Lung (tissue), 11 donors: ENCODE measurements at regions not wholly inside any gene's neighbourhood (a gene's known extent, or its start where the extent isn't known, plus 50 kb on each side); places are given as distances from the start of the nearest gene placed in this dataset.

Experiments
- ATAC-seq: fragments of 200-7000 bp; cut with Tn5 transposase; one replicate; pipeline ENCODE4 v1.9.1; 2020; ENCODE audit warnings: moderate number of reproducible peaks; ENCODE audit not compliant: insufficient read depth, low FRiP score
- DNase-seq, 3 donors: peaks; one replicate each; pipeline ENCODE4 v3.0.0-alpha.2; 2013 to 2017
- H3K27ac ChIP-seq, 2 donors: one replicate each; pipeline ENCODE4 v1.5.1; 2013; ENCODE audit warnings: mild to moderate bottlenecking in 2 of 2, moderate library complexity in 2 of 2, control low read depth in 1 of 2, inconsistent platforms in 1 of 2, low read depth in 1 of 2, low read length in 1 of 2
- H3K27me3 ChIP-seq, 3 donors: one replicate each; pipeline ENCODE4 v1.5.1; 2013; ENCODE audit warnings: low read length in 2 of 3; ENCODE audit not compliant: control insufficient read depth in 3 of 3, insufficient read depth in 3 of 3
- H3K36me3 ChIP-seq, 4 donors: one replicate each; pipeline ENCODE4 v1.5.1; 2013; ENCODE audit warnings: low read length in 4 of 4, mild to moderate bottlenecking in 1 of 4, moderate library complexity in 1 of 4; ENCODE audit not compliant: control insufficient read depth in 4 of 4, insufficient read depth in 4 of 4
- H3K4me1 ChIP-seq, 5 donors: one replicate each; pipeline ENCODE4 v1.5.1; 2013; ENCODE audit warnings: low read length in 5 of 5, mild to moderate bottlenecking in 2 of 5, moderate library complexity in 1 of 5; ENCODE audit not compliant: control insufficient read depth in 5 of 5, insufficient read depth in 5 of 5
- H3K4me3 ChIP-seq: one replicate; pipeline ENCODE4 v1.5.1; 2013; ENCODE audit warnings: mild to moderate bottlenecking, control low read depth, moderate library complexity
- H3K9ac ChIP-seq, 2 donors: one replicate each; pipeline ENCODE4 v1.5.1; 2013; ENCODE audit warnings: low read length in 2 of 2, control low read depth in 1 of 2; ENCODE audit not compliant: insufficient read depth in 1 of 2
- H3K9me3 ChIP-seq, 4 donors: one replicate each; pipeline ENCODE4 v1.5.1; 2013; ENCODE audit warnings: low read length in 3 of 4, mild to moderate bottlenecking in 1 of 4, moderate library complexity in 1 of 4; ENCODE audit not compliant: control insufficient read depth in 4 of 4, insufficient read depth in 3 of 4
- CTCF ChIP-seq: IDR thresholded peaks from 2 replicates; pipeline ENCODE4 v1.5.1; 2012; ENCODE audit warnings: mild to moderate bottlenecking; ENCODE audit errors: control extremely low read depth, extremely low read depth
- WGBS, 2 donors: extraction: QIAGEN DNeasy Blood & Tissue Kit; methylation state at CpG; one replicate each; pipeline ENCODE4 v1.1.7; 2013; 5-methylcytosine and 5-hydroxymethylcytosine counted together
- donor health status: control.
- donor health status: control.
- donor health status: Bipolar disorder and iron deficiency.
- donor health status: healthy.
- donor health status: DM: yes; HTN: yes; CAD: no.

GRCh38 chr10:3523309-3524050 is 261.5 kb downstream of the KLF6 start:
- no peaks in the 10 kb centered on the region for H3K27me3 ChIP-seq
- no peaks in the 10 kb centered on the region for H3K36me3 ChIP-seq
- H3K4me1 ChIP-seq, result no peaks in the 10 kb centered on the region
- H3K9ac ChIP-seq, result no peak overlapping the region
- H3K27ac ChIP-seq, result no peak overlapping the region
- 90 to 96% methylated on average over 13 of the region's 13 CpGs for WGBS, 2 donors
- TF ChIP-seq CTCF, result no peak
- peaks cover 0 to 2% (median 0%) of the 10 kb centered on the region in 4 donors for H3K9me3 ChIP-seq
- H3K4me3 ChIP-seq, result no peak overlapping the region
- no peak for ATAC-seq
- DNase-seq, result no peak

GRCh38 chr10:3516923-3517255 is 268.1 kb downstream of the KLF6 start:
- no peak for ATAC-seq

GRCh38 chr10:3516234-3516922 is 268.6 kb downstream of the KLF6 start:
- Histone ChIP-seq H3K27me3 (no peaks in the 10 kb centered on the region), H3K4me1 (no peaks in the 10 kb centered on the region), H3K9me3 (no peaks in the 10 kb centered on the region), H3K4me3 (no peak overlapping the region), H3K9ac (no peak overlapping the region), H3K27ac (no peak overlapping the region), H3K36me3 (no peaks in the 10 kb centered on the region)
- TF ChIP-seq CTCF, result no peak
- 73 to 85% methylated on average over 14 of the region's 14 CpGs for WGBS, 2 donors
- no peak for DNase-seq
- ATAC-seq, result no peak

More at GRCh38 chr10:3516923-3517255, 268.1 kb downstream of the KLF6 start:
- Histone ChIP-seq H3K36me3 (no peaks in the 10 kb centered on the region), H3K27ac (no peak overlapping the region), H3K4me1 (no peaks in the 10 kb centered on the region), H3K4me3 (no peak overlapping the region), H3K27me3 (no peaks in the 10 kb centered on the region), H3K9me3 (no peaks in the 10 kb centered on the region), H3K9ac (no peak overlapping the region)
- no peak for DNase-seq
- WGBS, 2 donors, result 80 to 91% methylated on average over 15 of the region's 15 CpGs
- TF ChIP-seq CTCF, result no peak
